Trophoblast cell (in vitro differentiated cells and primary cell): ENCODE measurements at regions not wholly inside any gene's neighbourhood (a gene's known extent, or its start where the extent isn't known, plus 50 kb on each side); places are given as distances from the start of the nearest gene placed in this dataset.

ENCODE experiments used
- DNase-seq, 2 donors: peaks; one replicate each; pipeline ENCODE4 v3.0.0-alpha.2; 2016
- H2AFZ ChIP-seq: 2 replicates; pipeline ENCODE4 v1.6.1; 2013; ENCODE audit warnings: low read length, moderate library complexity, mild to moderate bottlenecking; ENCODE audit not compliant: insufficient read depth, poor library complexity
- H2AK5ac ChIP-seq: 2 replicates; pipeline ENCODE4 v1.6.1; 2013; ENCODE audit warnings: mild to moderate bottlenecking, low read length
- H2BK120ac ChIP-seq: 2 replicates; pipeline ENCODE4 v1.6.1; 2013; ENCODE audit warnings: low read length, mild to moderate bottlenecking, moderate library complexity; ENCODE audit not compliant: insufficient read depth, poor library complexity
- H2BK12ac ChIP-seq: 2 replicates; pipeline ENCODE4 v1.6.1; 2013; ENCODE audit warnings: mild to moderate bottlenecking, low read length, moderate library complexity
- H2BK5ac ChIP-seq: 2 replicates; pipeline ENCODE4 v1.6.1; 2013; ENCODE audit warnings: low read length, low read depth, moderate library complexity, mild to moderate bottlenecking; ENCODE audit not compliant: poor library complexity
- H3K14ac ChIP-seq: 2 replicates; pipeline ENCODE4 v1.6.1; 2013; ENCODE audit warnings: mild to moderate bottlenecking, low read length
- H3K18ac ChIP-seq: 2 replicates; pipeline ENCODE4 v1.6.1; 2013; ENCODE audit warnings: mild to moderate bottlenecking, low read length
- H3K23ac ChIP-seq: 2 replicates; pipeline ENCODE4 v1.6.1; 2013; ENCODE audit warnings: low read length
- H3K27ac ChIP-seq: 2 replicates; pipeline ENCODE4 v1.5.1; 2013; ENCODE audit warnings: low read depth, mild to moderate bottlenecking, inconsistent platforms, low read length, moderate library complexity
- H3K27me3 ChIP-seq: 2 replicates; pipeline ENCODE4 v1.6.1; 2013; ENCODE audit warnings: inconsistent platforms, mild to moderate bottlenecking, low read length, moderate library complexity; ENCODE audit not compliant: insufficient read depth
- H3K36me3 ChIP-seq, 2 experiments: 1 replicate in 1 of 2; 2 replicates in 1 of 2; pipeline ENCODE4 v1.6.1; 2013; ENCODE audit warnings: low read length in 2 of 2, mild to moderate bottlenecking in 2 of 2, moderate library complexity in 1 of 2; ENCODE audit not compliant: insufficient read depth in 2 of 2, control insufficient read depth in 1 of 2
- H3K4ac ChIP-seq: 2 replicates; pipeline ENCODE4 v1.6.1; 2013; ENCODE audit warnings: low read depth, mild to moderate bottlenecking, low read length, moderate library complexity
- H3K4me1 ChIP-seq, 2 experiments: 1 replicate in 1 of 2; 2 replicates in 1 of 2; pipeline ENCODE4 v1.6.1; 2013; ENCODE audit warnings: low read length in 2 of 2, mild to moderate bottlenecking in 2 of 2, moderate library complexity in 1 of 2; ENCODE audit not compliant: insufficient read depth in 2 of 2, control insufficient read depth in 1 of 2
- H3K4me2 ChIP-seq: 2 replicates; pipeline ENCODE4 v1.6.1; 2013; ENCODE audit warnings: inconsistent platforms, mild to moderate bottlenecking, low read length, moderate library complexity
- H3K4me3 ChIP-seq: 2 replicates; pipeline ENCODE4 v1.5.1; 2013; ENCODE audit warnings: mild to moderate bottlenecking, low read depth, low read length, inconsistent platforms
- H3K79me1 ChIP-seq: one replicate; pipeline ENCODE4 v1.6.1; 2013; ENCODE audit warnings: low read length
- H3K79me2 ChIP-seq: 2 replicates; pipeline ENCODE4 v1.6.1; 2013; ENCODE audit warnings: low read length, mild to moderate bottlenecking; ENCODE audit not compliant: control insufficient read depth, insufficient read depth, poor library complexity
- H3K9ac ChIP-seq: 2 replicates; pipeline ENCODE4 v1.6.1; 2013; ENCODE audit warnings: mild to moderate bottlenecking, low read length
- H3K9me3 ChIP-seq: 2 replicates; pipeline ENCODE4 v1.6.1; 2013; ENCODE audit warnings: low read depth, mild to moderate bottlenecking, control low read depth, inconsistent platforms, low read length; ENCODE audit not compliant: insufficient read depth
- H4K12ac ChIP-seq: 2 replicates; pipeline ENCODE4 v1.6.1; 2013; ENCODE audit warnings: low read depth, mild to moderate bottlenecking, low read length, moderate library complexity
- H4K8ac ChIP-seq: 2 replicates; pipeline ENCODE4 v1.6.1; 2013; ENCODE audit warnings: low read depth, mild to moderate bottlenecking, low read length, moderate library complexity
- H4K91ac ChIP-seq: one replicate; pipeline ENCODE4 v1.6.1; 2013; ENCODE audit warnings: low read depth, mild to moderate bottlenecking, low read length, moderate library complexity
- WGBS: extraction: QIAGEN DNeasy Blood & Tissue Kit; methylation state at CpG from one replicate; pipeline ENCODE4 v1.1.7; 2013; ENCODE audit warnings: missing lambda C conversion rate; ENCODE audit not compliant: insufficient read length, insufficient coverage; ENCODE audit errors: extremely low coverage; 5-methylcytosine and 5-hydroxymethylcytosine counted together

DNA sequence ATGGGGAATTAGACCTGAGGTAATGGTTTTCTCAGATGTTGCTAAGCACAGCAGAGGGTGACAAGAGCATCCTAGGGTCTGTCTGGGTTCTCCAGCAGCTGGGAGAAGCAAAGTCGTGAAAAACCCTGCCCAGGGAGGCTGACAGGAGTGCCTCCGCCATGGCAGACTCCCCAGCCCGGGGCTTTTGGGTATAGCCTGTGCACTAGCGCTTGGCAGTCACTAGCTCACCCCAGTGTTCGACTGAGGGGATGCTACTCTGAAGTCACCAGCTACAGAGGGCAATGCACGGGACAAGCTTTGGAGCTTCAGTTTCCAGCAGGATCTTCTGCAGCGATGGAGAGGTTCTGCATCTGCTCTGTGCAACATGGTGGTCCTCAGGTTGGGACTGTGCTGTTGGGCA lies 87.5 kb downstream of the ING1 start:
- WGBS: no CpG with 5 or more reads among the region's 7 CpGs
- H4K8ac ChIP-seq: no peak overlapping the region
- H3K9ac ChIP-seq: no peak overlapping the region
- no peak overlapping the region for H3K4me3 ChIP-seq
- no peaks in the 10 kb centered on the region for H3K79me2 ChIP-seq
- H3K18ac ChIP-seq: no peak overlapping the region
- H2BK5ac ChIP-seq: no peak overlapping the region
- no peak overlapping the region for H3K4ac ChIP-seq
- no peaks in the 10 kb centered on the region for H3K79me1 ChIP-seq
- H3K27ac ChIP-seq: no peak overlapping the region
- no peak overlapping the region for H4K12ac ChIP-seq
- H4K91ac ChIP-seq: no peak overlapping the region
- H3K36me3 ChIP-seq: no peaks in the 10 kb centered on the region
- H3K9me3 ChIP-seq: no peaks in the 10 kb centered on the region
- H2BK12ac ChIP-seq: no peak overlapping the region
- H3K4me2 ChIP-seq: no peak overlapping the region
- no peak overlapping the region for H2AK5ac ChIP-seq
- H3K14ac ChIP-seq: no peak overlapping the region
- no peak overlapping the region for H2BK120ac ChIP-seq
- no peak overlapping the region for H3K23ac ChIP-seq
- no peak for DNase-seq
- peaks cover 0 to 2% of the 10 kb centered on the region in 2 experiments for H3K4me1 ChIP-seq
- H2AFZ ChIP-seq: no peak overlapping the region
- no peaks in the 10 kb centered on the region for H3K27me3 ChIP-seq

DNA sequence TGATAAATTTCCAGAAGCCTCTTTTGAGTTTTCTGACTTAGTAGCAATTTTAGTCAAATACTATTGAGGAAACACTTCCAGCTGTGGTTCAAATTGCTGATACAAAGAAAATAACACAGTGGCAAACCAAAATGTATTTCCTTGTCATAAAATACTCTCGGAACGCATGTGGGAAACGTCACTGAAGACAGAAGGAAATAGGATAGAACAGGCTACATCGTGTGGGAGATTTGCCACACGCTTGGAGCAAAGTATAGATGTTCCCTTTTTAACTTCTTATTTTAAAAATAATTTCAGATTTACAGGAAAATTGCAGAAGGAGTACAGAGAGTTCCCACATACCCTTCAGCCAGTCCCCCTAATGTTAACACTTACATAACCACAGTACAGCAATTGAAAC lies 88.8 kb downstream of the ING1 start:
- Histone ChIP-seq H3K4ac (no peak overlapping the region), H4K12ac (no peak overlapping the region)
- WGBS: no CpG with 5 or more reads among the region's 5 CpGs

DNA sequence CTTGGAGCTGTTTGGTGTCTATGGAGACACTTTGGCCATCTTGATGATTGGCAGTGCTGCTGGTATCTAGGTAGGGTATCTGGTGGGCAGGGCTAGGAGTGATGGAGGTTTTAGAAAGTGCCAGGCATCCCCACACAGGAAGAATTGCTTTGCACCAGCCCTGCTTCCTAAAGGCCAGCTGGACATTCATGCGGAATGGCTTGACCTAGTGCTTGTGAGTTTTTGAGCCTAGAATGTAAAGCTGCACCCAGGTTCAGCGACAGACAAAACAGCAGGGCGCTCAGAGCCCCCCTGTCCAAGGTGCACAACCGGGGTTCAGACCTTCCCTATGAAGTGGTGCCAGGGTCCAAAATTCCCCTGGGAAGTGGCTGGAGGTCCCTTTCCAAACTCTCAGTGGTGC lies 93.1 kb downstream of the ING1 start:
- no peak overlapping the region for H4K12ac ChIP-seq
- peaks cover 4% of the 10 kb centered on the region for H3K9me3 ChIP-seq
- H2BK5ac ChIP-seq: no peak overlapping the region
- H3K27ac ChIP-seq: no peak overlapping the region
- H2BK120ac ChIP-seq: no peak overlapping the region
- no peak for DNase-seq
- H2AFZ ChIP-seq: no peak overlapping the region
- no peaks in the 10 kb centered on the region for H3K79me2 ChIP-seq
- no peaks in the 10 kb centered on the region for H3K4me1 ChIP-seq
- no peaks in the 10 kb centered on the region for H3K27me3 ChIP-seq
- H4K91ac ChIP-seq: no peak overlapping the region
- H3K14ac ChIP-seq: no peak overlapping the region
- no peak overlapping the region for H2BK12ac ChIP-seq
- H3K79me1 ChIP-seq: no peaks in the 10 kb centered on the region
- no peak overlapping the region for H2AK5ac ChIP-seq
- no CpG with 5 or more reads among the region's 4 CpGs for WGBS
- H3K4ac ChIP-seq: no peak overlapping the region
- H3K23ac ChIP-seq: peak overlapping the region; percentile 63
- no peak overlapping the region for H3K4me2 ChIP-seq
- H3K4me3 ChIP-seq: no peak overlapping the region
- H3K18ac ChIP-seq: no peak overlapping the region
- H4K8ac ChIP-seq: no peak overlapping the region
- no peaks in the 10 kb centered on the region for H3K36me3 ChIP-seq
- no peak overlapping the region for H3K9ac ChIP-seq

More for the DNA sequence above, 88.8 kb downstream of the ING1 start:
- Histone ChIP-seq H3K79me2 (no peaks in the 10 kb centered on the region), H3K4me2 (no peak overlapping the region), H2AK5ac (no peak overlapping the region), H2BK120ac (no peak overlapping the region), H3K18ac (no peak overlapping the region), H3K36me3 (no peaks in the 10 kb centered on the region), H3K4me3 (no peak overlapping the region), H3K14ac (no peak overlapping the region), H3K79me1 (no peaks in the 10 kb centered on the region), H2AFZ (no peak overlapping the region), H3K27ac (no peak overlapping the region), H3K9me3 (no peaks in the 10 kb centered on the region), H3K23ac (no peak overlapping the region), H4K91ac (no peak overlapping the region), H2BK5ac (no peak overlapping the region), H3K4me1 (peaks cover 0 to 2% of the 10 kb centered on the region in 2 experiments), H2BK12ac (no peak overlapping the region), H4K8ac (no peak overlapping the region), H3K27me3 (no peaks in the 10 kb centered on the region), H3K9ac (no peak overlapping the region)
- no peak for DNase-seq

DNA sequence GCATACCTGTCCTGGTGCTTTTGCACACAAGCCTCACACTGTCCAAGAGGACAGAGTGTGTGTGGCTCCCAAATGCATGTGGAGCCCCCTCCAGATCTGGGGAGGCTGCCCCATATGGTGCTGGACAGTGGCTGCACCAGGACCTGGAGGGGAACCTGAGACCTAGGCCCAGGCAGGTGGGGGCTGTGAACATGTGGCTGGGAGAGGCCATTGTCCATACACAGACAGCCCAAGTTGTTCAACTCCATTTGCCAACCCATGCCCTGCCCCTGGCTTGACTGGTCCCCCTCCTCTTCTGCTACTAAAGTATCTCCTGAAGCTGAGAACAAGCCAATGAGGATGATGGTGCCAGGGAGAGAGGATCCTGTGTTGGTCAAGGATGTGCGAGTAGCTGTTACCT lies 94.0 kb downstream of the ING1 start:
- H4K91ac ChIP-seq: no peak overlapping the region
- DNase-seq: no peak
- no peaks in the 10 kb centered on the region for H3K36me3 ChIP-seq
- H3K9me3 ChIP-seq: peaks cover 4% of the 10 kb centered on the region
- no peak overlapping the region for H3K9ac ChIP-seq
- no peak overlapping the region for H2AFZ ChIP-seq
- H3K4me3 ChIP-seq: no peak overlapping the region
- no peak overlapping the region for H3K4me2 ChIP-seq
- no peak overlapping the region for H3K4ac ChIP-seq
- H2BK120ac ChIP-seq: no peak overlapping the region
- H3K79me2 ChIP-seq: no peaks in the 10 kb centered on the region
- no peaks in the 10 kb centered on the region for H3K79me1 ChIP-seq
- H3K14ac ChIP-seq: no peak overlapping the region
- no CpG with 5 or more reads among the region's 1 CpG for WGBS
- H4K8ac ChIP-seq: no peak overlapping the region
- H3K23ac ChIP-seq: no peak overlapping the region
- no peak overlapping the region for H2AK5ac ChIP-seq
- no peak overlapping the region for H2BK5ac ChIP-seq
- no peak overlapping the region for H3K18ac ChIP-seq
- no peaks in the 10 kb centered on the region for H3K4me1 ChIP-seq
- H3K27ac ChIP-seq: no peak overlapping the region
- H3K27me3 ChIP-seq: no peaks in the 10 kb centered on the region
- H2BK12ac ChIP-seq: no peak overlapping the region
- H4K12ac ChIP-seq: no peak overlapping the region
